ENCODE measurements at regions not wholly inside any gene's neighbourhood (a gene's known extent, or its start where the extent isn't known, plus 50 kb on each side); places are given as distances from the start of the nearest gene placed in this dataset.

DNA sequence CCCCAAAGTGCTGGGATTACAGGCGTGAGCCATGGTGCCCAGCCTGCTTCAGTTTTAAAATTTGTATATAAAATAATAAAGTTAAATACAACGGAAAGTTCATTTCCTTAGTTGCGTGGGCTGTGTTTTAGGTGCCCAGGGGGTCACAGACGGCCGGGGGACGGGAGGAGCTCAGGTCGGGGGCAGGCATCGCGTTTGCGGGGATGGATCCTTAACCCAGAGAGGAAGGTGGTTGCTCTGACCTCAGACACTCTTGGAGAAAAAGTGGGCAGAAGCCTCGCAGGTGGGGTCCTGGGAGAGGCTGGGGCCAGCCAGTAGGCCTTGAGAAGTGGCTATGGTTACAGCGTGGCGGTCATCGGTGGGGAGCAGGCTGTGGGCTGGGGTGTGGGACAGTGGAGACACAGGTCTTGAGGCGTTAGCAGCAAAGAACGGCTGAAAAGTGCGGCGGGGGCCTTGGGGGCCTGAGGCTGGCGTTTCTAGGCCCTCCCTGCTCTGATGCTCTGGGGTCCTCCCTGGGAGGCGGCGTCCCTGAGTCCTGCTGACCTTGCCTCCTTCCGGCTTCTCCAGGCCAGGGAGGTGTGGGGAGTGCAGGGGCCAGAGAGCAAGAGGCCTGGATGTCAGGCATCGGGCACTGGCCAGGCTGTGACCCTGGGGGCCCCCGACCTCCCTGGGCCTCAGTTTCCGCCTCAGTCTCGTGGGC is 54.4 kb downstream of the UNCX start:
- no peak for DNase-seq (ENCODE audit: low spot score)

DNA sequence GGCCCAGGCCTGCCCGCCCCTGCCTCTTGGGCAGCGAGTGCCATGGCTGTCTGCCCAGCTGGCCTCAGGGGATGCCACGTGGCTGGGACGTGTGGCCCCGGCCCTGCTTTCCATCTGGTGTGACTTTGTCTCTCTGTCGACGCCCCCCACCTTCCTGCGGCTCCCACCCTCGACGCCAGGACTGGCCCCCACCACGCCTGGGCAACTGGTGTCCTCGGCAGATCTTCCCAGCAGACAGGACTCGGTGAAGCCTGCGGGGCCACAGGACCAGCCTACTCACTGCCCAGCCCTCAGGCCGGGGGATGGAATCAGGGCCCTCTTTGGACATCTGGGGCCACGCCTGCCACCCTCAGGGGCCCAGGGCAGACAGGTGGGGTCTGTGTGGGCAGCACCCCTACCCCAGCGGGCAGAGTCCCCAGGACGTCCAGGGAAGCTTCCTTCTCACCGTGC is 55.1 kb downstream of the UNCX start:
- DNase-seq (ENCODE audit: low spot score), result no peak

DNA sequence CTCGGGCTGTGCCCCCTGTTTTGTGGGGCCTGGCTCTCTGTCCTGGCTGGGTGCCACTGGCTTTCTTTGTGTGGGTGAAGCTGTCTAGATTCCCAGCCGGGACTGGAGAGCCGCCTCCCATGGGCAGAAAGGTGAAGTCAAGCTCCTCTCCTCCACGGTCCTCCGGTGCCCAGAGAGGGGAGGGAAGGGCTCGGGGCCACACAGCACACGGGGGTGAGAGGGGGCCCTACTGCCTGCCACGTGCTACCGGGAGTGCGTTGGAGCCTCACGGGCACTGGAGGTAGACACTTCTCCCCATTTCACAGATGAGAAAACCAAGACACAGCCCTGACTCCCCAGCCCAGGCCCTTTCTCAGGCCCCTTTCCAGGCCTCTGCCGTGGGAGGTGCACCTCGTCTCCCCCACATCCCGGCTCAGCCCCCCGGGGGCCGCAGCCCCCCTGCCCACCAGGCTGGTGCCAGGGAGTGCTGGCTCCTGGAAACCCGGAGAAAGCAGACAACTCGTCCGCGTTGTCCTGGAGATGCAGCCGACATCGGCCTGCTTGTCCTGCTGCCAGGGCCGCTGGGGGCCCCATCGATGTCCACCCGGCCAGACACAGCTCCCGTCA is 55.8 kb downstream of the UNCX start:
- DNase-seq (ENCODE audit: low spot score), result no peak

DNA sequence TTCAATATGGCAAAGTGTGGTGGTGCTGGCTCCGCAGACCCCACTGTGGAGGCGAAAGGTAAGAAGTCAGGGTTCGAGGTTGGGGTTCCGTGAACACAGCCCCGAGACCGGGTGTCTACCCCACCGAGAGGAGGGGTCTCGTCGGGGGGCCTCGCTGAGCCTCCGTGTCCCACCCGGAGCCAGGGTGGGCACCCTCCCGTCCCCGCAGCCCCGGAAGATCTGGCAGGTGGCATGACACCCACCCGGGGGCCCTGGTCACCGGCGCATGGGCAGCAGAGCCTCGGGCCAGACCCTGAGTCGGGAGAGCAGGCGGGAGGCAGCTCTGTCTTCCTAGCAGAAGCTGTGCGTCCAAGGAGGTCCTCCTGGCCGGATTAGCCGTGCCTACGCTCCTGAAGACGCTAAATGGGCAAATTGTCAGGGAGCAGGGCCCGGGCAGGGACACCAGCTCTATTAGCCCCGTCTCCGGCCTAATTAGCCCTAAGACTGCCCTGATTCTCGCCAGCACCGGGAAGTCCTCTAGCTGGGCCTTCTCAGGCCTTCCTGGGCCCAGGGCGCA is 56.4 kb downstream of the UNCX start:
- no peak for DNase-seq (ENCODE audit: low spot score)

DNA sequence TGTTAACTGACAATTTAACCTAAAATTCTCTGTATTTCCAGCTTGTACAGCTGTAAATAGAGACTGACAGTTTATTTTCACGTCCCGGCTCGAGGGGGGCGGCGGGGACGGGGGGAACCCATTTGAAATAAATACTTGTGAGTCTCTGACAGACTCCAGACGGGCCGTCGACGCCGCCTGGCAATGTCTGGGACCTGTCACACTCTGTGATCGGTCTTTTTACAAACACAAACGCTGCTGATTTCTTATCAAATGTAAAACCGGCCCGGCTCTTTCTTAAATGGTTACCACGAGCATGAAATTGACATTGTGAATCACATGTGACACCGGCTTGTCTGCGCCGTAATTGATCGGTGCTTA is 57.0 kb downstream of the UNCX start:
- DNase-seq (ENCODE audit: low spot score), result no peak

DNA sequence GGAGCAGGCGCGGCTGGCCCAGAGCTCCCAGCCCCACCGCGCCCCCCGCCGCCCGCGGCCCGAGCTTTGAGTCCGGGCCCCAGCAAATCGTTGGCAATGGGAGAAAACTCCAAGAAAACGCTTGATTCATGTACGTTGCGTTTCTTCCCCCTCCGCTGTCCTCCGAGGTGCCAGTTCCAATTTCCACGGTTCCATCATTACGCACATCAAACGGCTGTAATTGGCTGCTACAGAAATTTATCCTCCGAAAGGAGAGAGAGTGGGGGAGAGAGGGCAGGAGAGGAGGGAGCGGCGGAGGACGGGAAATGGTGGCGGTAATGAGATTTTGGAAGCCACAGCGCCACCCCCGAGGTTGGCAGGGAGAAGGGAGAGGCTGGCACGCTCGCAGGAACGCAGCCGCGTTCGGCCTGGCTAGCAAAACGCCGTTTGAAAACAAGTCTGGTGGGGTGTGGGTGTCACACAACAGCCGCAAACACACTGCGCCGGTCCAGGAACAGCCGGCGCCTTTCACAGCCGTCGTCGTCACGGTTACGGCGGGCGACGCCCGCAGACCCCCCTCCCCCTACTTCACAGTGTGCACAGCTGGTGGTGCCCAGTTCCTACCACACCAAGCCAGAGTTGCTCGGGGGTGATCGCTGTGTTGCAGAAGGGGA is 57.5 kb downstream of the UNCX start:
- DNase-seq (ENCODE audit: low spot score), result no peak

DNA sequence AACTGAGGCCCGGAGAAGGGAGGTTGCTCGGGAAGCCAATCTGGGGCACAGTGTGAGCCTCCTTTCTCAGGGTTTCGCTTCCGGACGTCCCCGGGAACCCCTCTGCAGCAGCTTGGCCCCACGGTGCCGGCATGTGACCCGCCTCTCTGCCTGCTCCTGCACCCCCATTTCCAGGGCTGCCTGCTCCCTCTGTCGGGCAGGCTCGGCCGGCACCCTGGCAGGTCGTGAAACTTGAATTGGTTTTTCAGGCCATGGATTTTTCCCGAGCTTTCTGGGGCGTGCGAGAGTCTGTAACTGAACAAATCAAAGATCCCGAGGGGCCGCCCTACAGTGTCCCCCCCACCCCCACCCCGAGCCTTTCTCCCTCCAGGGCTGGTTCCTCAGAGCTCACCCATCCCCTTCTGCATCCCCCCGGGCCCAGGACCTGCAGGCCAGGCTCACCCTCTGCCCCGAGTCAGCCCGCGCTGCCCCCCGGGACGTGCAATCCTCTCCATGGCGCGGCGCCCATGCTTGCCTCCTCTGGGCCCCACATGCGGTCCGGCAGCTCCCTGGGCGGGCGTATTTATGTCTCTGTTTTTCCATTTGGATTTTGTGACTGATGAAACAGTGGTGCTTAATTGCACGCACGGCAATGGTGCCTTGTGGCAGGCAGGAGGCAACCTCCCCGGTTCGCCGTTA is 58.1 kb downstream of the UNCX start:
- no peak for DNase-seq (ENCODE audit: low spot score)

DNA sequence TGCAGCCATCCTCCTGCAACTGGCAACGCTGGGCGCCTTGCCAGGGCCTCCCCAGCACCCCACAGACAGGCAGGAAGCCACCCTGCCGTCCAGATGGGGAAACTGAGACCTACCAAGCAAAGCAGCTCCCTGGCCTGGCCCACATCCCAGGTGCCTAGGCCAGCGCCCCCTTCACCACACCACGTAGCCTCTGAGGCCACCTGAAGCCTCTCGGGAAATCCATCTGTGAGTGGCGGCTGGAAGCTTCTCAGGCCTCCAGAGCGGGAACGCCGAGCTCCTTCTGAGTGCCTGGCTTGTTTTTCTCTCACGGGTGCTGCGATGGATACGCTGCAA is 58.7 kb downstream of the UNCX start:
- DNase-seq (ENCODE audit: low spot score), result no peak

DNA sequence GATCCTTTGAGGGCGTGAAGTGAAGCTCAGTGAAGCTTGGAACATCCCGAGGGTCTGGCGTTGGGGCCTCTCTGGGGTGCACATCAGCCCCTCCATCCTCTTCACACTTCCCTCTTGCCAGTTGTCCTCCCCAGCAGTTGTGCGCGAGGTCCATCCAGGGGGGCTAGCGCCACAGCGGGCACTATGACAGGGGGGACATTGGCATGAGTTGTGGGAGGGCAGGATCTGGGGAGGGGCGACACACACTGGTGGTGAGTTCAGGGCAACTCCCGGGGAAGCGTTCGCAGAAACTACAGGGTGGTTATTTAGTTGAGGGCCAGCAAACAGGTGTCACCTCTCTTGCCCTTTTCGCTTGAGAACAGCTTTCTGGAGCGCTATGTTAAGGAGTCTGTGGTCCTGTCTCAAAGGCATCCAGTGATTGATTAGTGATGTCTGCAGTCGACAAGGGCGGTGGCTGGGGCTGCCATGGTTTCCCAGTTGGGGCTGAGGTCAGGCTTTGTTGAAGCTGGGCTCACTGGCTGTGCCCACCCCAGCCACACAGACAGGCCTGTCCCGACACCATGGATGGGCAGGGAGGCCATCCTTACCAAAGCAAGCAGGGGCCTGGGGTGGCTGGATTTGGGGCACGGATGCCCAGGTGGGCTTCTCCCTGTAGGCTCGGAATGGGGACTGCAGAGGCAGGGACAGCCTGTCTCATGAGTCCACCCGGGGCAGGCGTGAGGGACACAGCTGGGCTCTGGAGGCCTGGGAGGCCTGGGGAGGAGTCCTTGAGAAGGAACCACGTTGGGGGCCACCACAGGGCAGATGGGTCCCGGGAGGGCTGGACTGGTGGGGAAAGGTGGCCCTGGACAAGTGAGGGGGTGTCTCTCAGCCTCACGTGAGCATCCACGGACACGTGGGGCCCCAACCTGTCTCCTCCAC is 59.4 kb downstream of the UNCX start:
- DNase-seq (ENCODE audit: low spot score), result no peak

DNA sequence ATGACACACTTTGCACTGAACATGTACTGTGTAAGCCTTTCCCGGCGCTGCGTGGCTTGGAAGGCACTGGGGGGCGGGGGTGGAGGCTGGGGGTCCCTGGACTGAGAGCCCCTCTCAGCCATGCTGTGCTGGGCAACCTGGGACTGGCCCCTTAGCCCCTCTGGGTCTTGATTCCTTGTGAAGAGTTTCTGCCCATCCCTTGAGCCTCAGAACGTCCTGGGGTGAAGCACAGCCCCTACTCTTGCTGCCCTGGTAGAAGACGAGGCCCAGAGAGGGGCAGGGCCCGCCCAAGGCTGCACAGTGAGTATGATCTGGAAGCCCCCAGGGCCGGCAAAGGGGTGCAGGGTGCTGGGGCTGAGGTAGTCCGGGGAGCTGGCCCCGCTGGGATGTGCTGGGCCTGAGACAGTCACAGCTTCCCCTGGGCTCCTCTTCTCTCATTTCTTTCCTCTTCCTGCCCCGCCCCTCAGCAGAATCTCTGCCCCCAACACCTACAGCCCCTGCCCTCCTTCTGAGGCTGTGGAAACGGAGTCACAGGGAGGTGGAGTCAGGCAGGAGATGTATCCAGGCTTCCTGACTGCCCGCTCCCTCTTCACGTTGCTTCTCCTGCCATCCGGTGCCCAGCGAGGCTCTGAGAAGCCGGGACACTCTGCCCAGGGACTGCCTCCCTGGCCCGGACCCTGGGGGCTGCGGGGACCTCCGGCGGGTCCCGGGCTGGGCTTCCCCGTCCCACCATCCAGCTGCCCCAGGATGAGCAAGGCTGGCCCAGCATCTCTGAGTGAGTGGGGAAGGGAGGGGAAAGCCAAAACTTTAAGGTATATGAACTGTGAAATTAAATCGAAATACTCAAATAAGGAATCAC is 60.5 kb downstream of the UNCX start:
- DNase-seq (ENCODE audit: low spot score), result no peak

DNA sequence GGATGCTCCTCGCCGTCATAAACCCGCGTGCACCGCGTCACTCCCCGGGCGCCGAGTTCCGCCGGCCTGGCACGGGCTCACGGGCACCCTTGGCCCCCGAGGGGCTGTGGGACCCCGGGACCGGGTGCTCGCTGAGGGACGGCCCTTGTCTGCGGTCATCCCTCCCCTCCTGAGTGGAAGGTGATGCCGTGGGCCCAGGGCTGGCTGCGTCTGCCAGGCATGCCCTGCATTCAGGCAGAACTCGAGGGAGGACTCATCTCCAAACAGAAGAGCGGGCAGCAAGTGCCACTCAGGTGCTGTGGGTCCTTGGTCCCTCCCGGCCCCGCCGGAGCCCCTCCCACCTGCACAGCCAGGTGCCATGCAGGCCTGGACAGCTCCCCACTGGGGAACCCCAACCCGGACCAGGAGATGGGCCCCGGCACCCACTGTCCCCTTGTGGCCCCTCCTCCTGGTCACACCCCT is 61.3 kb downstream of the UNCX start:
- DNase-seq (ENCODE audit: low spot score), result no peak

DNA sequence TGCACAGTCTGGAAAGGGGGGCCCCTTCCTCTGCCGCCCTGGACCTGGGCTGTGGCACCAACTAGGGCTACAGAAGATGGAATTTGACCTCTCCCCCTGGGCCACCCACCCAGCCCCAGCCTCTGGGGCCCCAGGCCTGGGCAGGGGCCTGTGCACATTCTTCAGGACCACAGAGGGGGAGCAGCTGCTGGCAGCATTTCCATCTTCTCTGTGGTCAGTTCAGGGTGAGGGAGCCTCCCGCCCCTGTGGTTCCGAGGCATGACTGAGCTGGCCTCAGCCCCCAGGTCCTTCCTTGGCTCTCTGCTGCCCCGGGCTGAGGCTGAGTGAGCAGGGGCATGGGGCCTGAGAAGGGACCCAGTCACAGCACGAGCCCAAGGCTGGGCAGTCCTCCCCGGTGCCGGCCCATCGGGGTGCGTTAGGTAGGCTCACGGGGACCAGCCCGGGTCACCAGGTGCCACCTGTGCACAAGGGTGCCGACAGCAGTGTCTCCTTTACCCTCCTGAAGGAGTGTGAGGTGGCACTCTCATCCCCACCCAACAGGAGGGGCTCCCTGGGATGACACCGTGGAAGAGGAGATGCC is 63.2 kb downstream of the UNCX start:
- DNase-seq (ENCODE audit: low spot score), result no peak

DNA sequence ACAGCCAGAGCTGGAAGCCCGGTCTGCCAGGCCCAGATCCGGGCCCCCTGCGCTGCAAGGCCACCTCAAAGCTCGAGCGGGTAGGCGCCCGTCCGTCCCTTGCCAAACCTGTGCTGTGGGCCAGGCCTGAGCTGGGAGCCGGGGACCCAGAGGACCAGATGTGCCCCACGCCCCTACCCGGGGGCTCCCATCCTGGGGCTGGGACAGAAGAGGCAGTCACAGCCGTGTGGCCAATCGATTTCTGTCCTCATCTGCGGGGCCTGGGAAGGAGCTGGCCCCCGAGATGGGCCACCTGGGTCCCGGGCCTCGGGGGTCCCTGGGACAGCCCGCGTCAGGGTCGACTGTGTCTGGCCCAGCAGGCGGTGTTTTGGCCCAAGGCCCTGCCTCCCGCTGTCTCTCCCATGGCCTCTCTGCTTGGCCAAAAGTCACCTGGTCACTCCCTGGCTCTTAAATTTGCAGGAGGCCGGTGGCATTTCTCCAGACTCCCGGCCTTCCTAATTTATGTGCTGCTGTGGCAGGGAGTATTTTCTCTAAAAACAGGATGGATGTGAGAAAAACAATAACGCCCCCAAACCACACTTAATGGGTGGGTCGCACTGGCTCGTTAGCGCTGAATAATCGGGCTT is 63.8 kb downstream of the UNCX start:
- DNase-seq (ENCODE audit: low spot score), result no peak

DNA sequence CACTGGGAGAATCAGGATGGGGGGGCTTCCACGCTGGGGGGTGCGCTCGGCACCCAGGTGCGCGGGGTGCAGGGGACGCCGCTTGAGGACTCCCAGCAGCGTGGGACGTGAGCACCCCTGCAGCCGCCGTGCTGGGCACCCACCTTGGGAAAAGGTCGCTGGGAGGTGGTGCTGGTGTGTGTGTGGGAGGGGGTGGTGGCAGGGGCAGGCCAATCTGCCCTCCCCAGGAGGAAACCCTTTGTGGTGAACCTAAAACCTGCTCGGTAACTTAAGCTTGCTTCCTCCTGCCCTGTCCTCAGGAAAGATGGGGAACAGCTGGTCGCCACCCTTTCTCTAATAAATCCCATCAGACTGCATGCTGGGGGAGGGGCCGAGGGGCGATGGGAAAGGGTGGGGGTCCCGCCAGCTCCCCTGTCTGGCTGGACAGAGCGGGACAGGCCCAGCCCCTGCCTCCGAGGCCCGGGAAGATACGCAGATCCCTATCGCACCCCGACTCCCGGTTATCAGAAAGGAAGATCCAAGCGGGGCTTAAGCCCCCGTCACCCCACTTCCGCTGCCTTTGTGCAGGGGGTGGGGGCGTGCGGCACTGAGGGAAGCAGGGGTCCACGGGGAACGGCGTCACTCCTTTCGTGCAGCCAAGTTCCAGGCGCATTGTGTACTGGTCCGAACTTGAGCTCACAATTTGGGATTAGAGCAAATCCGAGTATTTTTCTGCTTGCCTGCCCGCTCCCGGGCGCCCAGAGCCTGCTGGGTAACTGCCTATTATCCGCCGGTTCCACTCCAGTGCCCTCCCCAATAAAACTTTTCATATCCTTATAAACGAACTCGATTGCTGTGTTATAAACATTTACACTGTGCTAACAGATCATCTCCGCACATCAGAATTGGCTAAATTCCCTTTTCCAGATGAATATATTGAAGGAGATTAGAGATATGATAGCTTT is 64.6 kb downstream of the UNCX start:
- DNase-seq (ENCODE audit: low spot score), result no peak

DNA sequence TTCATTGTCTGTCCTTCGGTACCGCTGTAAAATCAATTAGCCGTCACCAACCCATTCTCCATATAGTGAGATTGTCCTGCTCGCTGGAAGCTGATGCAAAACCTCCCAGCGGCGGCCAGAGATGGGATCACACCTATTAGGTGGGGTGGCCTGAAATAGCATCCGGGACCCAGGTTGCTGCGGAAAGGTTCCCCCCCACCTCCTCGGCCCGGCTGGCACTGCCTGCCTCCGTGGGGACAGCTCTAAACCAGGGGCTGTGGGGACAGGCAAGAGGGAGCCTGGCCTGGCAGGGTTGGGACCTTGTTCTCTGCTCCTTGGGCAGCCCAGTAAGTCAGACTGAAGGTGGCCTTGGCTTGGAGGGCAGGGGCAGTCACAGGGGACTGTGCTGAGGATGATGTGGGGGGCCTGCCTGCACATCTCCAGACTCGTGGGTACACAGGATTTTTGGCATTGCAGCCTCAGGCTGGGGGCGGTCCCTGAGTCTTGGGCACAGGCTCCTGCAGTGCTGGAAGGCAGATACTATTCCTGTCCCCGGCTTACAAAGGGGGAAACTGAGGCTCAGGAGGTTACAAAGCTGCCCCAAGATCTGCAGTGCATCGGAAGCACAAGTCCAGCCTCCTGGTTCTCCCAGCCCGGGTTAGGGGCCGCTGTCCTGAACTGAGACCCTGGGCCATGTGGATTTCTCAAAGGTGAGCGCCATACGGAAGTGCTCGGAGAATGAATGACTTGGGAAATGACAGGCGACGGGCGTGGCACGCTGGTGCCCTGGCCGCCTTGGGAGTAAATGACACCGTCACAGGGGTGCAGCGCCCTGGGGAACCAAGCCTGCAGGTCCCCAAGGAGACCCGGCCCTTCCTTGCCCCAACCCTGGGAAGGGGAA is 65.6 kb downstream of the UNCX start:
- DNase-seq (ENCODE audit: low spot score), result no peak

DNA sequence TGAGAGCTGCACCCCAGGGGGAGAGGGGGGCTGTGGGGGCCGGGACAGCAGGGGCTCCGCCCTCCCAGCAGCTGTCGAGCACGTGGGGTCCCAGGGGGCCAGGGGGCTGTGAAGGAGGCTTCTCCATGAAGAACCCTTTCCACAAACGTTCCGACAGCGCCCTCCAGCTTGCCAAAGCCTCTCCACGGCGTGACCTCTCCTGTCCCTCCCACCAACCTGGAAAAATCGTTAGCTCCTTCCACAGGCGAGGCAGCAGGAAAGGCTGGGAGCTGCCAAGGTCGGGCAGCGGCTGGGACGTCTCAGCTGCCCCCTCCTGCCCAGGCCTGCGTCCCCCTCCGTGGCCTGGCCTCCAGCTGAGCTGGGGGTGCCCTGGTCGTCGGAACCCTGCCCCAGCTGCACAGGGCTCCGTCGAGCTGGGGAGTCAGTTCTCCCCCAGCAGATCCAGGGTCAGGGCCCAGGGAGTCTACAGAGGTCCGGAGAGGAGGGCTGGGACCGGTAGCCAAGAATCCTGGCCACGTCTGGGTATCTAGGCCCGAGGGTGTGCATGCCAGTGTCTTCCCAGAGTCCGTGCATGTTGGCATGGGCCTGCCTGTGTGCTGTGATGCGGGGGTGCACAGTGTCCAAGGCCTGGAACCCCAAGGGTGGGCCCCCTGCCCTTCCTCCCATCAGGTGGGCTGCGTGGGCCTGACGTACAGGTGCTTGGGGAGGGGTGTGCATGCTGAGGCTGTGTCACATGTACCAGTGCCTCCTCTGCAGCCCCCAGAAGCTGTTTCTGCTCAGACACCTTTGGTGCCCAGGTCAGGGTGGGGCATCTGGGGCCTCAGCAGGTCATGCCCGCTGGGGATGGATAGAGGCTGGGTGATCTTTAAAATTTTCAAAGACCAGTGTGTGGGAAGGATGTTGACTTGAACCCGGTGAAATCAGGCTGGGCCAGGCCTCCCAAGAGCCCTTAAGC is 66.5 kb downstream of the UNCX start:
- DNase-seq (ENCODE audit: low spot score), result no peak

DNA sequence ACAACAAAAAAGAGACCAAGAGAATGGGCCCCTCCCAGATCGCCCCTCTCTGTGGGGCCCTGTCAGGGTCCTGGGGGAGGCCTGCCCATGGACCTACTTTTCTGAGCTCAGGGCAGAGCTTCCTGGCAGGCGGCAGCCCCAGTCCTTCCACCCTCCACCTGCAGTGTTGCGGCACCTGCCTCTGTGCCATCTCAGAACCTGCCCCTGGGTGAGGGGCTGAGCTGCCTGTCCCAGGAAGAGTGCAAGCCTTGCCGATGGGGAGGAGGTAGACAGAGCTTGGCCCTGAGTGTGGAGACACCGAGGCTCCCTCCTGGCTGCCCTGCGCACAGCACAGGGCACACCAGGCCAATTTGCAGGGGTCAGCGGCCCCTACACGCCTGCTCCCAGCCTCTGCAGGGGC is 67.5 kb downstream of the UNCX start:
- no peak for DNase-seq (ENCODE audit: low spot score)
